OCI-LY7 (cell line): ENCODE measurements at regions not wholly inside any gene's neighbourhood (a gene's known extent, or its start where the extent isn't known, plus 50 kb on each side); places are given as distances from the start of the nearest gene placed in this dataset.
"Not testable (repeated sequence)": the region's sequence is repeated elsewhere in the genome, so short reads cannot be mapped to it uniquely, and the experiment has no call there.

Experiments
- CTCF ChIP-seq: fragments of 200-600 bp; sonication (generic); conservative IDR thresholded peaks from 2 replicates; pipeline ENCODE4 v1.5.1; 2014; ENCODE audit warnings: mild to moderate bottlenecking, antibody characterized with exemption, low read length, moderate library complexity, mixed read lengths
- EZH2phosphoT487 ChIP-seq: fragments of 200-600 bp; sonication (generic); IDR thresholded peaks from 2 replicates; pipeline ENCODE4 v1.6.1; 2018; ENCODE audit warnings: low read depth, borderline replicate concordance, mild to moderate bottlenecking, mixed run types, antibody characterized with exemption, low read length, moderate library complexity, mixed read lengths

- TF ChIP-seq CTCF, EZH2phosphoT487: not testable (repeated sequence)
Observed at GRCh38 chr11:129763569-129763968, 52.1 kb upstream of the TMEM45B start.
